Stimulated activated CD8-positive, alpha-beta memory T cell treated with anti-CD3 and anti-CD28 coated beads, Interleukin-4, amount 100 ng/mL, for 1 hour (primary cell): ENCODE measurements at regions not wholly inside any gene's neighbourhood (a gene's known extent, or its start where the extent isn't known, plus 50 kb on each side); places are given as distances from the start of the nearest gene placed in this dataset.
A peak's percentile ranks its signal among the peaks of the same experiment; 100 is the strongest.

Experiments
- DNase-seq, 2 donors: peaks; one replicate each; pipeline ENCODE4 v3.0.0-alpha.2; 2020; ENCODE audit warnings: low read depth in 2 of 2, low spot score in 1 of 2

DNA sequence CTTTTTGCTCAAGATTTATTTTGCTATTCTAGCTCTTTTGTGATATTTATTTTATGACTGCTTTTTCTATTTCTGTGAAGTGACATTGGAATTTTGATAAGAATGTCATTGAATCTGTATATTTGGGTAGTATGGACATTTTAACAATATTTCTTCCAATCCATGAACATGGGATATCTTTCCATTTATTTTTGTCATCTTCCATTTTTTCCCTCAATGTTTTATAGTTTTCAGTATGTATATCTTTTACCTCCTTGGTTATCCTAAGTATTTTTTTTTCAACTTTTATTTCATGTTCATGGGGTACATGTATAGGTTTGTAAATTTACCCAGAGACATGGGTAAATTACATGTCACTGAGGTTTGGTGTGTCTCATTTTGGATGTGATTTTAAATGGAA is 74.1 kb upstream of the PREP start:
- no peak for DNase-seq

DNA sequence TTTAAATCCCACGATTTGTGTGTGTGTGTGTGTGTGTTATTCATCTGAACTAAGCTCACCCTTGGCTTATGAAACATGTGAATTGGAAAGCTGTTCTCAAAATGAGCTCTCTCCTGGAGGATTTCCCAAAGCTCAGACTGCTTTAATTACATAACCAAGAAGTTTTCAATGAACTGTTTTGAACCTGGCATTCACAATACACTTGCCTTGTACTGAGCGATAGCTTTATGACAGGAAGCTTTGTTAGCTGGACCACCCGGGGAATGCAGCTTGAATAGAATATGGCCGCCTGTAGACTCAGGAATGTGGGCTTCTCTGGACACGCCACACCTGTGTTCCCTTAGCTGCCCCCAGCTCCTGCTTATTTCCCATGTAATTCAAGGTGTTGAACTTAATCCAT is 71.4 kb upstream of the PREP start:
- DNase-seq: no peak

DNA sequence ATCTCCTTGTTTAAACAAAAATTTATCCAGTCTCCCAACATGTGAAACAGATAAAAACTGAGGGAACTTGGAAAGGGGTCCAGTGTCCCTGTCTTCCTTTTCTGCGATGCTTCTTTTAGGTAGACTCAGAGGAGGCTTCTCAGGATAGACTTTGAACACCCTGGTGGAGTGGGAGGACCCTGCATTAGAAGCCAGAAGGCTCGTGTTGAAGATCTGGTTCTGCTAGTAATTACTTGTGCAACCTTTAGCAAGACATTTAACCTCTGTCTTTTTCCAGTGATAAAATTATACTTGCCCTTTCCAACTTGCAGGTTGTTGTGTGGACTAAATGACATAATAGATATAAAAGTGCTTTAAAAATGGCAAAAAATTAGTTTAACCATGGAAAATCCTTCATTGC is 67.1 kb upstream of the PREP start:
- no peak for DNase-seq

DNA sequence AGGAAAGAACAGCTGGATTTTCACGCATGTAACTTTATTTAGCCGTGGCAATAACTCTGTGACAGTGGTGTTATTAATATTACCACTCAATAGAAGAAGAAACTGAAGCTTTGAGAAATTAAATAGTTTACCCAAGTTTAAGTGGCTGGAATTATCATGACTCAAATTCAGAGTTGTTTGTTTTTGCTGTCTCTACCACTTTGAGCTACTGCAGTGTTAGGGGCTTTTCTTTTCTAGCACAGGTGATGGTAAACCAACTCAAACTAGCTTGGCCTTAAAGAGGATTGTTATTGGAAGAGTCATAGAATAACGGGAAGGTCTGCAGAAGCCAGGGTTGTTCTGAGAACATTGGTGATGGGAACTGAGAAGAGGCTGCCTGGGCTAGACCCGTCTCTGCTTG is 66.0 kb upstream of the PREP start:
- no peak for DNase-seq

DNA sequence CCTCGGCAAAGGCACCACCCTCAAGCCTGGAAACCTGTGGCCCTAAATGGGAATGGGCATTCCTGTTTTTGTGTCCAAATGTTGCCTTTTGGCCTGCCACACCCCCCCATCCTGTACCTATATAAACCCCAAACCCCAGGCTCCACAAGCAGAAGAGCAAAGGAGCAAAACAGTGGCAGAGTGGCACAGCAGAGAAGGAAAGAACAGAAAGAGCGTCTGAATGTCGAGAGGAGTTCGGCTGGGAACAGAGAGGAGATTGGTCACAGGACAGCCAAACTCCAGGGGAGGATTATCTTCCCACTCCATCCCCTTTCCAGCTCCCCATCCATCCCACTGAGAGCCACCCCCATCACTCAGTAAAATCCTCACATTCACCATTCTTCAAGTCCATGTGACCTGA is 58.0 kb upstream of the PREP start:
- no peak for DNase-seq

DNA sequence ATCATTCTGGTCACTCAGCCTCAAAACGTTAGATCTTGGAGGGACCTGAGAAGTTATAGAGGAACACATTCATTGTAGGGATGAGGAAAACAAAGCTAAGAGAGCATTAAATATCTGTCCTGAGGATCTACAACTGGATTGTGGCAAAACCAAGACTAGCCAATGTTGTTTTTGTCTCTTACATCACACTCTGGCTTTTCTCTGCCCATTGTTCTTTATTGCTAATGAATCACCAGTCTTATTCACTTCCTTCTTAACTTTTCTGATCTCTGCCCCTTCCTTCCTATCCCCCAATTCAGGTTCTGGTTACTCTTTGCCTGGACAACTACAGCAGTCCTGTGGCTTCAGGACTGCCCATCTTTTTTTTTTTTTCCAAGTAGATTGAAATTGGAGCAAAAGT is 57.0 kb upstream of the PREP start:
- DNase-seq: no peak

DNA sequence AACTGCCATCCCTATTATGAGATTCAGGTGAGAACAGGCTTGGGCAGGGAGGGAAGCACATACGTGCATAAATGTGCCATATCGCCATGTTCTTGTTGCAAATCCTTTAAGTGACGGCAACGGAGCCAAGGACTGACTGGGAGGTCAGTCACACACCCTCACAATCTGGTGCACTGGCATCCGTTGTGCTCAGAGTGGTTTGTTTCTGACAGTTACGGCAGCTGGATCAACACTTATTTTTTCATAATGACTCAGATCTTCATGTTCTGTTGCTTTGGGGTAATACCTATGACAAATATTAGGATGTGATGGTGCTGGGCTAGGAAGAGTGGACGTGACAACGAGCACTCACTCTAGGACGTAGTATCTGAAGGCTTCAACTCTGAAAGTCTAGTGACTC is 56.2 kb upstream of the PREP start:
- no peak for DNase-seq

DNA sequence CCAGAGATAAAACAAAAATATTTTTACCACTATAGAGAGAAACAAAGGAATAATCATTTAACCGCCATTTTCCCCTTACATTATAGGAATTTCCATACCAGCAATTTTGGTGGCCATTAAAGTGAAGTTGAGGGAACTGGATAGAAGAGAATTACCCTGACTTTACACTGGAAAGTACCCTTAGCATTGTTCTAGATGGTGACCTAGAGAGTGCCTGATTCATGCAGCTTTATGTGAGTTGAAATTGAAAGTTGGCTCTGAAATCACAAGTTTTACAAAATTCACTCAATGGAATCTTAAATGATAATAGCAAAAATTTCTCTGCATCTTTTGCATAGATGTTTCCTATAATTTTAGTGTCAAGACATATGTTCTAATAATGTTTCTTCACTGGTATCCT is 55.7 kb upstream of the PREP start:
- DNase-seq: no peak

DNA sequence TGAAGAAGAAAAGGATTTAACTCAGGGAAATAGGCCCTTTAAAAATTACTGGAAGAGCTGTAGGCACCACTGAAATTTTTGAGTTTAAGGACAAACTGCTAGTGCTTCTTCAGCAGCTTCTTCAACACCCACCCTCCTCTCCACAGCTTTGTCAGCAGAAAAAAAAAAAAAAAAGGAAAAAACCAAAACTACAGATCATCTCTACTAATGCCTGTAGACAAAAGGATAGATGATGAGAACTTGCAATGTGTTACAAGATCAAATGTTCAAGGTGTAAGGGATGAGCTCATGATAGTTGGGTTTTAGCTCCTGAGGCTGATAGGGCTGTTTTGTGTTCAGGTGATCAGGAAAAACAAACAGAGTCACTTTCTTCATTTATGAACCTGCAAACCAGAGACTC is 55.2 kb upstream of the PREP start:
- DNase-seq: no peak

DNA sequence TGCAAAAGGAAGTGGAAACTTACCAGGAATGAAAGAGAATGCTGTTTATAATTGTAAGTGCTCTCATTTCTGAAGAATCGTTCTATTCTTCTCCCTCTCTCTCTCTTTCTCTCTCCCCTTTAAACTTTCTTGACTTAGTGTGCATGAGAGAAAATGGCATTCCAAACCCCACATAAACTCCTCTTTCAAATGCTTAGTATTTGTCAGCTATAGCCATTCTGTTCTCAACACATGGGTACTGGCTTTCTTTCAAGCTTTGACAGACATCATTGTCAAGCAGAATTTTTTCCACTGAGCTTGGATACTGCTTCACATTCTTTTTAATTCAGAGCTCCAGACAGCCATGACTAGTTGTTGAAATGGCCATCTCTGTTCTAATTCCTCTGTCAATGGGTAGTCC is 51.1 kb upstream of the PREP start:
- no peak for DNase-seq

DNA sequence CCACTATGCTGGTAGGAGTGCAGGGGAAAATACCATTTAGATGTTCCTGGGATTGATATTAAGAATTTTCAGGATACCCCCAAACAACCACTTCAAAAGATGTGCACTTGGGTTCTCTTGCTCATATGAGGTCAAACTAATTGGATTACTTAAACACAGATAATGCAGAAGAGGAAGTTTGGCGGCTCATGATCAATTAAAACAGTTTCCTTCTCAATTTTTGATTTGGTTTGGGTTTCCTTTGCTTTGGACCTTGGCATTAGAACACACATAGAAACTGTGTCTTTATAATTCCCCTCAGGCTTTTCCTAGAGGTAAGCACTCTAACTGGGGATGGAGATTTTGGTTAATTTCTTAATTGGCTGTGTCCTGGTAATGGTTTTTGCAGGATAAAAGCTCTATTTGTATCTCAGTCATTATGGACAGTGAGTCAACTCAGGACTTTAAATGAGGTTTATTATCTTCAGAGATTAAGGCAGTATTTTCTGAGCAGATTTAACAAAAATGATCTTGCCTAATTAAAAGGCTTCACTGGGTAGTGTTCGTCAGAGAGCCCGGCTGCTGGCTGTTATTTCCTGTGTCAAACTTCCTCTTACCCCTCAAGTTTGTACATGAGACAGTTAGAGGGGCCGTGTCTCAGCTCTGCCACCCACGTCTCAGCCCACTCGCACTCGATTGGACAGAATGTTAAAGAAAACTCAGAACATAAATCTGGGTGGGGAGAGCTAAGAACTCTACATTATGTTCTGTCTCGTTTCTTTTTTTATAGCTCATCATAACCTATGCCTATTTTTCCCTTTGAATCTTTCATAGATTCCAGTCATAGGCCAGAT is 50.3 kb upstream of the PREP start:
- peak; percentile 5 to 35 for DNase-seq
